A549 (cell line): ENCODE measurements at regions not wholly inside any gene's neighbourhood (a gene's known extent, or its start where the extent isn't known, plus 50 kb on each side); places are given as distances from the start of the nearest gene placed in this dataset.

Experiments used
- ATAC-seq, 2 experiments: fragments of 200-7000 bp in 1 of 2; fragments of >200 bp in 1 of 2; cut with Nextera tagmentation in 1 of 2; cut with Tn5 transposase in 1 of 2; 3 replicates each; pipeline versions ENCODE4 v1.8.0 to v1.9.1; 2018 to 2020; ENCODE audit warnings: mild to moderate bottlenecking in 1 of 2, moderate library complexity in 1 of 2
- CTCF ChIA-PET: fragments of 300-600 bp; sonication (Branson Sonifier 250); formaldehyde crosslinking; extraction: SDS; loops from one replicate; lab custom pipeline; 2021; ENCODE audit warnings: antibody characterized with exemption, inconsistent platforms; lab: Yijun Ruan, JAX
- POLR2A ChIA-PET: fragments of 350-600 bp; formaldehyde crosslinking; extraction: SDS; loops from one replicate; lab custom pipeline; 2021; ENCODE audit warnings: antibody characterized with exemption, inconsistent platforms; lab: Yijun Ruan, JAX
- DNase-seq, 2 experiments: peaks; one replicate each; pipeline versions ENCODE4 v3.0.0 to v3.0.0-alpha.2; 2011 to 2016; ENCODE audit warnings: low read depth in 1 of 2, low spot score in 1 of 2
- FAIRE-seq: peaks from 2 replicates; lab custom pipeline; 2011; peaks lifted over from hg19 to GRCh38; lab: Jason Lieb, UNC
- H3K27ac ChIP-seq, 2 experiments: fragments of >200 bp; sonication (Bioruptor Twin); formaldehyde crosslinking; 3 replicates each; pipeline ENCODE4 v1.5.1; 2016 to 2017
- H3K4me1 ChIP-seq: fragments of >200 bp; sonication (Bioruptor Twin); formaldehyde crosslinking; 3 replicates; pipeline ENCODE4 v1.6.1; 2016
- H3K4me2 ChIP-seq: fragments of >200 bp; sonication (Bioruptor Twin); formaldehyde crosslinking; 3 replicates; pipeline ENCODE4 v1.6.1; 2016
- H3K4me3 ChIP-seq: fragments of >200 bp; sonication (Bioruptor Twin); formaldehyde crosslinking; 3 replicates; pipeline ENCODE4 v1.5.1; 2016
- H3K9me3 ChIP-seq: fragments of >200 bp; sonication (Bioruptor Twin); formaldehyde crosslinking; 3 replicates; pipeline ENCODE4 v1.6.1; 2016
- BCL3 ChIP-seq: fragments of >200 bp; sonication (Bioruptor Twin); formaldehyde crosslinking; IDR thresholded peaks from 3 replicates; pipeline ENCODE4 v1.6.1; 2016
- BHLHE40 ChIP-seq: IDR thresholded peaks from 2 replicates; pipeline ENCODE4 v1.6.1; 2012; ENCODE audit warnings: low read depth, low read length, inconsistent platforms
- CBX8 ChIP-seq: fragments of 200-600 bp; sonication (generic); IDR thresholded peaks from 2 replicates; pipeline ENCODE4 v1.6.1; 2016
- EHF ChIP-seq: fragments of 250-450 bp; sonication (Bioruptor Pico); IDR thresholded peaks from 2 replicates; pipeline ENCODE4 v1.5.0; 2020; ENCODE audit warnings: mild to moderate bottlenecking
- EP300 ChIP-seq, 2 experiments: fragments of >200 bp; sonication (Bioruptor Twin); formaldehyde crosslinking; IDR thresholded peaks; 2 replicates in 1 of 2; 3 replicates in 1 of 2; pipeline ENCODE4 v1.6.1; 2016 to 2017
- FOSL2 ChIP-seq, 2 experiments: fragments of 450-650 bp in 1 of 2; fragments of >200 bp in 1 of 2; sonication (Bioruptor Twin) in 1 of 2; formaldehyde crosslinking; IDR thresholded peaks; 2 replicates each; pipeline versions ENCODE4 v1.5.0 to v1.6.1; 2016 to 2020; ENCODE audit warnings: mild to moderate bottlenecking in 1 of 2, moderate library complexity in 1 of 2
- GATA3 ChIP-seq: IDR thresholded peaks from 2 replicates; pipeline ENCODE4 v1.6.1; 2012; ENCODE audit warnings: borderline replicate concordance
- HDAC2 ChIP-seq: fragments of 200-600 bp; sonication (generic); IDR thresholded peaks from 2 replicates; pipeline ENCODE4 v1.6.1; 2016
- HEYL ChIP-seq: fragments of 250-450 bp; sonication (Bioruptor Pico); IDR thresholded peaks from 2 replicates; pipeline ENCODE4 v1.8.0; 2021; ENCODE audit warnings: mild to moderate bottlenecking, moderate library complexity
- HOXA7 ChIP-seq: fragments of 250-450 bp; sonication (Bioruptor Pico); IDR thresholded peaks from 2 replicates; pipeline ENCODE4 v1.5.0; 2020; ENCODE audit warnings: mild to moderate bottlenecking, moderate library complexity
- HOXB5 ChIP-seq: fragments of 250-450 bp; sonication (Bioruptor Pico); IDR thresholded peaks from 2 replicates; pipeline ENCODE4 v1.5.0; 2020; ENCODE audit warnings: mild to moderate bottlenecking, moderate library complexity
- JUN ChIP-seq, 2 experiments: fragments of >200 bp; sonication (Bioruptor Twin); formaldehyde crosslinking; IDR thresholded peaks; 2 replicates in 1 of 2; 3 replicates in 1 of 2; pipeline ENCODE4 v1.6.1; 2016 to 2017
- KDM1A ChIP-seq: fragments of 200-600 bp; sonication (generic); IDR thresholded peaks from 2 replicates; pipeline ENCODE4 v1.6.1; 2016; ENCODE audit warnings: low read depth, mild to moderate bottlenecking
- MAFK ChIP-seq: fragments of 450-650 bp; IDR thresholded peaks from 2 replicates; pipeline ENCODE4 v1.6.1; 2014; ENCODE audit not compliant: partially characterized antibody
- NFE2L2 ChIP-seq: fragments of 150-350 bp; conservative IDR thresholded peaks from 2 replicates; pipeline ENCODE4 v1.6.1; 2014; ENCODE audit warnings: low read length
- NR3C1 ChIP-seq: fragments of >200 bp; sonication (Bioruptor Twin); formaldehyde crosslinking; IDR thresholded peaks from 3 replicates; pipeline ENCODE4 v1.6.1; 2017
- PBX3 ChIP-seq: IDR thresholded peaks from 2 replicates; pipeline ENCODE4 v1.6.1; 2012
- RNF2 ChIP-seq: fragments of 200-600 bp; sonication (generic); IDR thresholded peaks from 2 replicates; pipeline ENCODE4 v1.6.1; 2016; ENCODE audit warnings: low read depth, mild to moderate bottlenecking, antibody characterized with exemption, moderate library complexity, borderline replicate concordance
- SMC3 ChIP-seq: fragments of >200 bp; sonication (Bioruptor Twin); formaldehyde crosslinking; IDR thresholded peaks from 3 replicates; pipeline ENCODE4 v1.6.1; 2018; ENCODE audit warnings: inconsistent platforms
- TP53 ChIP-seq: fragments of 250-450 bp; sonication (Bioruptor Pico); IDR thresholded peaks from 2 replicates; pipeline ENCODE4 v1.5.0; 2021; ENCODE audit warnings: mild to moderate bottlenecking, moderate library complexity
- USF2 ChIP-seq: fragments of 450-650 bp; IDR thresholded peaks from 2 replicates; pipeline ENCODE4 v1.6.1; 2014; ENCODE audit warnings: antibody characterized with exemption
- ZFP36 ChIP-seq: fragments of 450-650 bp; IDR thresholded peaks from 2 replicates; pipeline ENCODE4 v1.6.1; 2014; ENCODE audit warnings: borderline replicate concordance; ENCODE audit not compliant: partially characterized antibody
- ZNF302 ChIP-seq: fragments of 250-450 bp; sonication (Bioruptor Pico); IDR thresholded peaks from 2 replicates; pipeline ENCODE4 v1.9.0; 2021; ENCODE audit warnings: inconsistent platforms, mild to moderate bottlenecking, moderate library complexity
- WGBS: methylation state at CpG from one replicate; pipeline ENCODE4 v1.1.6; 2017; ENCODE audit errors: missing lambda C conversion rate; 5-methylcytosine and 5-hydroxymethylcytosine counted together
- TF ChIP-seq, protein P1 (sequence below): IDR thresholded peaks from 2 replicates; pipeline ENCODE4 v1.6.1; 2012; ENCODE audit warnings: low read depth, borderline replicate concordance

DNA sequence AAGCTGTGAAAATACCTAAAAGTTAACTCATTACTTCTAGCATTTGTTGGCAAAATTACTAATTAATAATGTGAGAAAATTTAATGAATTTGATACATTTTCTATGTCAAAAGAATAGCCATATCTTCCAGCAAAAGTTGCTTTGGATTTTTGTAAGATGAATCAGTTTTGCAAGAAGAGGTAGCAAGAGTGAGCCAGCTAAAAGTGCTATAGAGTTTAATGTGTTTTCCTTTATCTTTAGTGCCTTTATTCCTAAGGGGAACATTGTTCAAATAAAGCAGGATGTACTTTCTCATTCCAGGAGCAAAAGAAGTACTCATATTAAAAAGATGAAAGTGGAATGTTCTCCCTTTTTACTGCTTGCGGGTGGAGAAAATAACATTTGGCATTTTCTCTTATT, 622.2 kb downstream of the ANXA1 start:
- DNase-seq: no peak
- no peak overlapping the region for H3K27ac ChIP-seq
- no peaks in the 10 kb centered on the region for H3K4me1 ChIP-seq
- ATAC-seq: no peak
- no peaks in the 10 kb centered on the region for H3K9me3 ChIP-seq
- 62% methylated on average over 1 of the region's 1 CpG for WGBS
- ChIA-PET POLR2A (no interaction called here), CTCF (no interaction called here)
- H3K4me3 ChIP-seq: no peak overlapping the region
- no peak overlapping the region for H3K4me2 ChIP-seq
- no peak for FAIRE-seq
- TF ChIP-seq JUN (IDR thresholded peaks at IDR 0.05) (no peak), ZNF302 (CRISPR knock-in tag) (no peak), SMC3 (no peak), ZFP36 (no peak), BHLHE40 (no peak), NR3C1 (no peak), USF2 (no peak), HOXA7 (CRISPR knock-in tag) (no peak), RNF2 (no peak), TP53 (CRISPR knock-in tag) (no peak), NFE2L2 (no peak), EHF (CRISPR knock-in tag) (no peak), BCL3 (no peak), HDAC2 (no peak), CBX8 (no peak), PBX3 (no peak), MAFK (no peak), GATA3 (no peak), EP300 (IDR thresholded peaks at IDR 0.05) (no peak)
- TF ChIP-seq, protein P1, sequence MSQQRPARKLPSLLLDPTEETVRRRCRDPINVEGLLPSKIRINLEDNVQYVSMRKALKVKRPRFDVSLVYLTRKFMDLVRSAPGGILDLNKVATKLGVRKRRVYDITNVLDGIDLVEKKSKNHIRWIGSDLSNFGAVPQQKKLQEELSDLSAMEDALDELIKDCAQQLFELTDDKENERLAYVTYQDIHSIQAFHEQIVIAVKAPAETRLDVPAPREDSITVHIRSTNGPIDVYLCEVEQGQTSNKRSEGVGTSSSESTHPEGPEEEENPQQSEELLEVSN: no peak

DNA sequence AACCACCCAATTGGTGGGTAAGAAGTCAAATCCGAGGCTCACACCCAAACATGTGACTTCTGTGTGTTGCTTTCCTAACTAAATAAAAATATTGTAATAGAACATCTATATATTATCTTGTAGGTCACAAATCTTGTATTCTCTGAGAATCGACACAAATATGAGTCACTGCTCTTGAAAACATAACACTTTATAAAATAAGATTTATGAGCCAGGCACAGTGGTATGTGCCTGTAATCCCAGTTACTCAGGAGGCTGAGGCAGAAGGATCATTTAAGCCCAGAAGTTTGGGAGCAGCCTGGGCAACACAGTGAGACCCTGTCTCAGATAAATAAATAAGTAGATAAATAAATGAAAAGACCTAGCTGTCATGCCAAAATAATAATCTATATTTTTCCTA, 624.1 kb downstream of the ANXA1 start:
- CTCF ChIA-PET: no interaction called here
- TF ChIP-seq HOXB5 (CRISPR knock-in tag) (no peak), FOSL2 (IDR thresholded peaks at IDR 0.05) (no peak), FOSL2 (CRISPR knock-in tag; IDR thresholded peaks at IDR 0.05) (no peak), NFE2L2 (no peak), HEYL (CRISPR knock-in tag) (no peak), RNF2 (no peak), EP300 (IDR thresholded peaks at IDR 0.05) (no peak), ZFP36 (no peak), KDM1A (no peak)
- TF ChIP-seq, all 56 proteins: peak for 0
- Histone ChIP-seq H3K27ac (no peak overlapping the region), H3K4me1 (no peaks in the 10 kb centered on the region), H3K4me2 (no peak overlapping the region), H3K9me3 (no peaks in the 10 kb centered on the region), H3K4me3 (no peak overlapping the region)
- ATAC-seq: no peak
- 0% methylated on average over 2 of the region's 2 CpGs for WGBS
- no peak for FAIRE-seq
- DNase-seq: no peak
- POLR2A ChIA-PET: no interaction called here
